SK-N-SH treated with all-trans-retinoic acid at 6 μM for 48 hours (cell line): ENCODE measurements at regions not wholly inside any gene's neighbourhood (a gene's known extent, or its start where the extent isn't known, plus 50 kb on each side); places are given as distances from the start of the nearest gene placed in this dataset.

Experiments
- ATAC-seq: fragments of 200-7000 bp; cut with Tn5 transposase; 3 replicates; pipeline ENCODE4 v1.9.1; 2020; ENCODE audit warnings: mild to moderate bottlenecking, moderate library complexity
- ARNTL ChIP-seq: fragments of 450-650 bp; formaldehyde crosslinking; IDR thresholded peaks from 2 replicates; pipeline ENCODE4 v1.5.0; 2020; ENCODE audit warnings: low read depth, mild to moderate bottlenecking, moderate library complexity, borderline replicate concordance
- BACH2 ChIP-seq: fragments of 250-450 bp; sonication (Bioruptor Pico); IDR thresholded peaks from 2 replicates; pipeline ENCODE4 v1.9.0; 2021; ENCODE audit warnings: mild to moderate bottlenecking, borderline replicate concordance
- CREB5 ChIP-seq: fragments of 250-450 bp; sonication (Bioruptor Pico); IDR thresholded peaks from 2 replicates; pipeline ENCODE4 v1.5.1; 2020; ENCODE audit warnings: low read depth, mild to moderate bottlenecking, moderate library complexity
- CSDC2 ChIP-seq: fragments of 250-450 bp; sonication (Bioruptor Pico); IDR thresholded peaks from 2 replicates; pipeline ENCODE4 v1.5.0; 2020; ENCODE audit warnings: mild to moderate bottlenecking, moderate library complexity
- CSRNP3 ChIP-seq: fragments of 250-450 bp; sonication (Bioruptor Pico); IDR thresholded peaks from 2 replicates; pipeline ENCODE4 v1.5.1; 2021; ENCODE audit warnings: mild to moderate bottlenecking, moderate library complexity
- ESRRG ChIP-seq: fragments of 250-450 bp; sonication (Bioruptor Pico); IDR thresholded peaks from 2 replicates; pipeline ENCODE4 v1.6.1; 2021; ENCODE audit warnings: mild to moderate bottlenecking
- ISL1 ChIP-seq: fragments of 250-450 bp; sonication (Bioruptor Pico); IDR thresholded peaks from 2 replicates; pipeline ENCODE4 v2.1.2; 2022; ENCODE audit warnings: mild to moderate bottlenecking, moderate library complexity
- OSR1 ChIP-seq: fragments of 250-450 bp; sonication (Bioruptor Pico); IDR thresholded peaks from 2 replicates; pipeline ENCODE4 v1.8.0; 2022; ENCODE audit warnings: moderate library complexity, mild to moderate bottlenecking, inconsistent platforms
- PATZ1 ChIP-seq: fragments of 250-450 bp; sonication (Bioruptor Pico); IDR thresholded peaks from 2 replicates; pipeline ENCODE4 v1.8.0; 2020; ENCODE audit warnings: mild to moderate bottlenecking, moderate library complexity, borderline replicate concordance
- POU6F1 ChIP-seq: fragments of 250-450 bp; sonication (Bioruptor Pico); IDR thresholded peaks from 2 replicates; pipeline ENCODE4 v1.8.0; 2021; ENCODE audit warnings: low read depth, mild to moderate bottlenecking, moderate library complexity, borderline replicate concordance
- PPARA ChIP-seq: fragments of 250-450 bp; sonication (Bioruptor Pico); IDR thresholded peaks from 2 replicates; pipeline ENCODE4 v1.5.0; 2020; ENCODE audit warnings: mild to moderate bottlenecking, borderline replicate concordance
- RARB ChIP-seq: fragments of 250-450 bp; sonication (Bioruptor Pico); IDR thresholded peaks from 2 replicates; pipeline ENCODE4 v1.8.0; 2021; ENCODE audit warnings: mild to moderate bottlenecking, moderate library complexity
- SNAI2 ChIP-seq: fragments of 250-450 bp; sonication (Bioruptor Pico); IDR thresholded peaks from 2 replicates; pipeline ENCODE4 v1.5.0; 2020; ENCODE audit warnings: mild to moderate bottlenecking, moderate library complexity
- TCF4 ChIP-seq: fragments of 250-450 bp; sonication (Bioruptor Pico); IDR thresholded peaks from 2 replicates; pipeline ENCODE4 v1.8.0; 2021; ENCODE audit warnings: mild to moderate bottlenecking, moderate library complexity, borderline replicate concordance
- TOX ChIP-seq: fragments of 250-450 bp; sonication (Bioruptor Pico); IDR thresholded peaks from 2 replicates; pipeline ENCODE4 v1.8.0; 2021; ENCODE audit warnings: mild to moderate bottlenecking, moderate library complexity, borderline replicate concordance
- TSHZ2 ChIP-seq: fragments of 250-450 bp; sonication (Bioruptor Pico); IDR thresholded peaks from 2 replicates; pipeline ENCODE4 v1.5.0; 2020; ENCODE audit warnings: mild to moderate bottlenecking, moderate library complexity
- ZC3H10 ChIP-seq: fragments of 250-450 bp; sonication (Bioruptor Pico); IDR thresholded peaks from 2 replicates; pipeline ENCODE4 v1.5.1; 2021; ENCODE audit warnings: mild to moderate bottlenecking, moderate library complexity
- ZFP3 ChIP-seq: fragments of 250-450 bp; sonication (Bioruptor Pico); IDR thresholded peaks from 2 replicates; pipeline ENCODE4 v1.5.0; 2020; ENCODE audit warnings: mild to moderate bottlenecking, moderate library complexity
- ZFP30 ChIP-seq: fragments of 450-650 bp; formaldehyde crosslinking; IDR thresholded peaks from 2 replicates; pipeline ENCODE4 v1.5.0; 2022; ENCODE audit warnings: mild to moderate bottlenecking, moderate library complexity
- ZNF565 ChIP-seq: fragments of 450-650 bp; formaldehyde crosslinking; conservative IDR thresholded peaks from 2 replicates; pipeline ENCODE4 v1.5.0; 2020; ENCODE audit warnings: low read depth, mild to moderate bottlenecking, moderate library complexity
- ZNF70 ChIP-seq: fragments of 450-650 bp; formaldehyde crosslinking; IDR thresholded peaks from 2 replicates; pipeline ENCODE4 v1.5.0; 2020; ENCODE audit warnings: mild to moderate bottlenecking, moderate library complexity
- ZNF8 ChIP-seq: fragments of 450-650 bp; formaldehyde crosslinking; IDR thresholded peaks from 2 replicates; pipeline ENCODE4 v1.5.0; 2020; ENCODE audit warnings: mild to moderate bottlenecking, moderate library complexity

- no peak for ATAC-seq
- TF ChIP-seq RARB (CRISPR knock-in tag) = no peak
- TF ChIP-seq ZNF565 (CRISPR knock-in tag) = no peak
- no peak for TF ChIP-seq CSRNP3 (CRISPR knock-in tag)
- TF ChIP-seq ISL1 (CRISPR knock-in tag) = no peak
- TF ChIP-seq CREB5 (CRISPR knock-in tag) = no peak
- TF ChIP-seq ZFP3 = no peak
- no peak for TF ChIP-seq ZNF8
- TF ChIP-seq TSHZ2 = no peak
- TF ChIP-seq OSR1 (CRISPR knock-in tag) = no peak
- no peak for TF ChIP-seq TCF4
- TF ChIP-seq ZC3H10 = no peak
Measured at GRCh38 chr5:54387031-54387430, 68.5 kb upstream of the HSPB3 start.

GRCh38 chr5:54385994-54386393, 69.5 kb upstream of the HSPB3 start:
- TF ChIP-seq PATZ1 (no peak), ZFP3 (no peak), ZC3H10 (no peak), ZFP30 (CRISPR knock-in tag) (no peak), POU6F1 (CRISPR knock-in tag) (no peak), TSHZ2 (no peak), ZNF565 (CRISPR knock-in tag) (no peak), SNAI2 (no peak), ZNF70 (no peak), BACH2 (CRISPR knock-in tag) (no peak), ZNF8 (no peak), PPARA (CRISPR knock-in tag) (no peak), OSR1 (CRISPR knock-in tag) (no peak), CSRNP3 (CRISPR knock-in tag) (no peak), CSDC2 (CRISPR knock-in tag) (no peak), RARB (CRISPR knock-in tag) (no peak), TOX (no peak), ESRRG (CRISPR knock-in tag) (no peak), ARNTL (CRISPR knock-in tag) (no peak)
- ATAC-seq = no peak
